HCT116 (cell line): ENCODE measurements at regions not wholly inside any gene's neighbourhood (a gene's known extent, or its start where the extent isn't known, plus 50 kb on each side); places are given as distances from the start of the nearest gene placed in this dataset.

Experiments
- ATAC-seq: fragments of 200-7000 bp; cut with Tn5 transposase; 2 replicates; pipeline ENCODE4 v1.9.1; 2020; ENCODE audit warnings: mild to moderate bottlenecking, moderate library complexity
- BruUV-seq: library from RNA; stranded (reverse); fragments of 400-500 nt; replicated peaks from 2 replicates; lab custom pipeline; 2021; lab: Mats Ljungman, UMichigan
- CTCF ChIA-PET: fragments of 300-600 bp; sonication (Branson Sonifier 250); formaldehyde crosslinking; loops from one replicate; lab custom pipeline; 2021; ENCODE audit warnings: antibody characterized with exemption; lab: Charles Lee
- POLR2A ChIA-PET: fragments of 300-600, 350-600 bp; sonication (Branson Sonifier 250); formaldehyde crosslinking; loops from one replicate; lab custom pipeline; 2021; ENCODE audit warnings: antibody characterized with exemption; lab: Charles Lee
- RAD21 ChIA-PET, 2 experiments: fragments of 300-600 bp; sonication (Branson Sonifier 250); formaldehyde crosslinking; loops; one replicate each; lab custom pipeline; 2023; ENCODE audit warnings: low total read pairs in 2 of 2; ENCODE audit not compliant: uncharacterized antibody in 2 of 2, unreplicated experiment in 2 of 2, low non-redundant PET in 1 of 2; lab: Charles Lee
- DNase-seq: peaks from one replicate; pipeline ENCODE4 v3.0.0-alpha.2; 2010; ENCODE audit warnings: low read depth, low spot score
- H2AFZ ChIP-seq: fragments of 200-600 bp; shearing (Covaris generic), sonication (generic); 2 replicates; pipeline ENCODE4 v1.6.1; 2017; ENCODE audit warnings: low read depth, mixed run types, mixed read lengths, antibody characterized with exemption, low read length; ENCODE audit not compliant: poor library complexity, severe bottlenecking
- H3K27ac ChIP-seq: 2 replicates; pipeline ENCODE4 v1.5.1; 2012; ENCODE audit warnings: low read depth, low read length
- H3K27me3 ChIP-seq: fragments of 200-600 bp; sonication (generic); 2 replicates; pipeline ENCODE4 v1.6.1; 2016; ENCODE audit warnings: mixed run types, low read length, mixed read lengths; ENCODE audit not compliant: insufficient read depth
- H3K36me3 ChIP-seq, 2 experiments: fragments of 200-500 bp in 1 of 2; fragments of 200-600 bp in 1 of 2; sonication (Bioruptor generic) in 1 of 2; sonication (generic) in 1 of 2; 2 replicates each; pipeline versions ENCODE4 v1.5.1 to v1.6.1; 2014 to 2016; ENCODE audit warnings: low read length in 2 of 2, inconsistent platforms in 1 of 2, mixed read lengths in 1 of 2, mixed run types in 1 of 2; ENCODE audit not compliant: insufficient read depth in 2 of 2, control insufficient read depth in 1 of 2
- H3K4me1 ChIP-seq, 2 experiments: fragments of 200-600 bp in 1 of 2; sonication (generic) in 1 of 2; 2 replicates each; pipeline versions ENCODE4 v1.5.1 to v1.6.1; 2012 to 2017; ENCODE audit warnings: low read length in 2 of 2, inconsistent platforms in 1 of 2, mild to moderate bottlenecking in 1 of 2, mixed read lengths in 1 of 2, mixed run types in 1 of 2, moderate library complexity in 1 of 2; ENCODE audit not compliant: insufficient read depth in 2 of 2, control insufficient read depth in 1 of 2
- H3K4me2 ChIP-seq: fragments of 200-600 bp; sonication (generic); 2 replicates; pipeline ENCODE4 v1.6.1; 2017; ENCODE audit warnings: mixed run types, low read length, mixed read lengths
- H3K4me3 ChIP-seq, 2 experiments: fragments of 200-600 bp in 1 of 2; sonication (generic) in 1 of 2; replicated peaks in 1 of 2; 2 replicates each; pipeline ENCODE4 v1.5.1; 2011 to 2016; ENCODE audit warnings: low read length in 2 of 2, control low read depth in 1 of 2, low read depth in 1 of 2, mild to moderate bottlenecking in 1 of 2, mixed read lengths in 1 of 2, mixed run types in 1 of 2
- H3K79me2 ChIP-seq: fragments of 200-600 bp; sonication (generic); 2 replicates; pipeline ENCODE4 v1.6.1; 2017; ENCODE audit warnings: mild to moderate bottlenecking, mixed run types, low read length, moderate library complexity, mixed read lengths; ENCODE audit not compliant: insufficient read depth
- H3K9ac ChIP-seq: fragments of 200-600 bp; sonication (generic); 2 replicates; pipeline ENCODE4 v1.6.1; 2016; ENCODE audit warnings: low read length, mixed read lengths
- H3K9me2 ChIP-seq: fragments of 200-600 bp; sonication (generic), shearing (Covaris generic); 2 replicates; pipeline ENCODE4 v1.6.1; 2017; ENCODE audit warnings: mixed run types, mild to moderate bottlenecking, moderate library complexity; ENCODE audit not compliant: insufficient read depth
- H3K9me3 ChIP-seq, 2 experiments: fragments of 200-500 bp in 1 of 2; fragments of 200-600 bp in 1 of 2; sonication (Bioruptor generic) in 1 of 2; sonication (generic) in 1 of 2; 2 replicates each; pipeline ENCODE4 v1.6.1; 2014 to 2017; ENCODE audit warnings: low read length in 2 of 2, mixed read lengths in 2 of 2, inconsistent platforms in 1 of 2, low read depth in 1 of 2, mild to moderate bottlenecking in 1 of 2, mixed run types in 1 of 2, moderate library complexity in 1 of 2; ENCODE audit not compliant: control insufficient read depth in 1 of 2, insufficient read depth in 1 of 2
- H4K20me1 ChIP-seq: fragments of 200-600 bp; sonication (generic), shearing (Covaris generic); 2 replicates; pipeline ENCODE4 v1.6.1; 2017; ENCODE audit warnings: mixed run types, mild to moderate bottlenecking, moderate library complexity; ENCODE audit not compliant: insufficient read depth
- ATF3 ChIP-seq: IDR thresholded peaks from 2 replicates; pipeline ENCODE4 v1.6.1; 2012
- CBX3 ChIP-seq: IDR thresholded peaks from 2 replicates; pipeline ENCODE4 v1.6.1; 2012; ENCODE audit warnings: low read depth
- CEBPB ChIP-seq: IDR thresholded peaks from 2 replicates; pipeline ENCODE4 v1.6.1; 2012; ENCODE audit warnings: low read depth
- CTCF ChIP-seq, 3 experiments: fragments of 200-600 bp in 1 of 3; sonication (generic) in 1 of 3; IDR thresholded peaks in 2 of 3; conservative IDR thresholded peaks in 1 of 3; 2 replicates each; pipeline ENCODE4 v1.5.1; 2012 to 2017; ENCODE audit warnings: low read depth in 2 of 3, low read length in 2 of 3, antibody characterized with exemption in 1 of 3, borderline replicate concordance in 1 of 3, control low read depth in 1 of 3, mild to moderate bottlenecking in 1 of 3, mixed read lengths in 1 of 3, mixed run types in 1 of 3, moderate library complexity in 1 of 3; ENCODE audit not compliant: insufficient read depth in 1 of 3
- ELF1 ChIP-seq: IDR thresholded peaks from 2 replicates; pipeline ENCODE4 v1.6.1; 2012; ENCODE audit warnings: low read depth, borderline replicate concordance
- EZH2 ChIP-seq: fragments of 200-600 bp; sonication (generic); IDR thresholded peaks from 2 replicates; pipeline ENCODE4 v1.6.1; 2017; ENCODE audit warnings: antibody characterized with exemption, mixed run types
- FOSL1 ChIP-seq: IDR thresholded peaks from 2 replicates; pipeline ENCODE4 v1.6.1; 2012; ENCODE audit warnings: low read depth
- JUND ChIP-seq: IDR thresholded peaks from 2 replicates; pipeline ENCODE4 v1.6.1; 2012
- MAX ChIP-seq: IDR thresholded peaks from 2 replicates; pipeline ENCODE4 v1.6.1; 2012
- RAD21 ChIP-seq: IDR thresholded peaks from 2 replicates; pipeline ENCODE4 v1.6.1; 2012; ENCODE audit warnings: low read depth, mild to moderate bottlenecking
- SIN3A ChIP-seq: IDR thresholded peaks from 2 replicates; pipeline ENCODE4 v1.6.1; 2012; ENCODE audit warnings: low read depth
- SRF ChIP-seq: IDR thresholded peaks from 2 replicates; pipeline ENCODE4 v1.6.1; 2012; ENCODE audit warnings: low read depth
- ZBTB33 ChIP-seq: IDR thresholded peaks from 2 replicates; pipeline ENCODE4 v1.6.1; 2011; ENCODE audit warnings: mild to moderate bottlenecking, low read length, moderate library complexity; ENCODE audit not compliant: insufficient replicate concordance; ENCODE audit errors: extremely low read depth
- ZNF274 ChIP-seq: fragments of 200-500 bp; sonication (Bioruptor generic); IDR thresholded peaks from 2 replicates; pipeline ENCODE4 v1.6.1; 2014; ENCODE audit warnings: mild to moderate bottlenecking, low read depth, low read length, inconsistent platforms
- intact Hi-C: fragments of 100-400 bp; cut with micrococcal nuclease; formaldehyde crosslinking; loops from 2 replicates; pipeline ENCODE4 v1.10.0; 2022

GRCh38 chr4:67103001-67103747 is 442.1 kb downstream of the CENPC start:
- no peak overlapping the region for H3K9ac ChIP-seq
- no peak overlapping the region for H3K4me3 ChIP-seq
- H3K9me2 ChIP-seq = no peaks in the 10 kb centered on the region
- no TSS peak for BruUV-seq
- H3K9me3 ChIP-seq = peaks cover 9 to 19% of the 10 kb centered on the region in 2 experiments; a peak in 3 of 4 replicates
- RAD21 ChIA-PET = no interaction called here
- no peak for ATAC-seq
- H3K4me2 ChIP-seq = no peak overlapping the region
- H3K36me3 ChIP-seq = no peaks in the 10 kb centered on the region
- H2AFZ ChIP-seq = no peak overlapping the region
- no peaks in the 10 kb centered on the region for H3K4me1 ChIP-seq
- H3K27ac ChIP-seq = no peak overlapping the region
- no peak for TF ChIP-seq ZBTB33
- no peak for TF ChIP-seq CBX3
- no peak for TF ChIP-seq ZNF274
- no peak for TF ChIP-seq JUND
- TF ChIP-seq FOSL1 = no peak
- POLR2A ChIA-PET = no interaction called here
- intact Hi-C loops = no loop called here
- CTCF ChIA-PET = no interaction called here
- H3K79me2 ChIP-seq = no peaks in the 10 kb centered on the region
- H4K20me1 ChIP-seq = no peaks in the 10 kb centered on the region
- no peak for DNase-seq
- H3K27me3 ChIP-seq = no peaks in the 10 kb centered on the region

GRCh38 chr4:67101612-67102011 is 443.7 kb downstream of the CENPC start:
- H3K9me2 ChIP-seq = no peaks in the 10 kb centered on the region
- POLR2A ChIA-PET = no interaction called here
- TF ChIP-seq MAX (no peak), EZH2 (no peak), ATF3 (no peak), ELF1 (no peak), SRF (no peak), JUND (no peak), CTCF (IDR thresholded peaks at IDR 0.05 in 2 of 3, conservative IDR thresholded peaks at IDR 0.05 in 1 of 3; ENCODE audit: borderline replicate concordance in 1 of 3, insufficient read depth in 1 of 3, low read depth in 2 of 3, low read length in 2 of 3) (no peak), CEBPB (no peak), RAD21 (no peak), ZBTB33 (no peak), SIN3A (no peak)

More at GRCh38 chr4:67101612-67102011, 443.7 kb downstream of the CENPC start:
- H3K79me2 ChIP-seq = no peaks in the 10 kb centered on the region
- no peaks in the 10 kb centered on the region for H3K4me1 ChIP-seq
- DNase-seq = no peak
- peaks cover 9 to 19% of the 10 kb centered on the region in 2 experiments; a peak in 3 of 4 replicates for H3K9me3 ChIP-seq
- H4K20me1 ChIP-seq = no peaks in the 10 kb centered on the region
- no TSS peak for BruUV-seq
- H3K9ac ChIP-seq = no peak overlapping the region
- H3K4me2 ChIP-seq = no peak overlapping the region
- intact Hi-C loops = no loop called here
- ChIA-PET RAD21 (no interaction called here), CTCF (no interaction called here)
- no peak overlapping the region for H3K27ac ChIP-seq
- no peaks in the 10 kb centered on the region for H3K36me3 ChIP-seq
- H2AFZ ChIP-seq = no peak overlapping the region
- no peak for ATAC-seq
- H3K4me3 ChIP-seq = no peak overlapping the region
- H3K27me3 ChIP-seq = no peaks in the 10 kb centered on the region
